B cell (primary cell): ENCODE measurements at regions not wholly inside any gene's neighbourhood (a gene's known extent, or its start where the extent isn't known, plus 50 kb on each side); places are given as distances from the start of the nearest gene placed in this dataset.

ENCODE experiments used
- ATAC-seq: fragments of 200-7000 bp; cut with Tn5 transposase; one replicate; pipeline ENCODE4 v1.10.0; 2021; ENCODE audit warnings: low read depth, mild to moderate bottlenecking, moderate number of reproducible peaks, moderate library complexity
- CTCF ChIA-PET: fragments of 350-600 bp; sonication (Branson Sonifier 250); formaldehyde crosslinking; loops from one replicate; lab custom pipeline; 2021; ENCODE audit warnings: antibody characterized with exemption, inconsistent platforms; lab: Charles Lee
- POLR2A ChIA-PET: fragments of 350-600 bp; sonication (Branson Sonifier 250); formaldehyde crosslinking; loops from one replicate; lab custom pipeline; 2021; ENCODE audit warnings: antibody characterized with exemption; lab: Charles Lee
- DNase-seq: peaks from one replicate; pipeline ENCODE4 v3.0.0; 2013
- H2AFZ ChIP-seq: 2 replicates; pipeline ENCODE4 v1.6.1; 2012; ENCODE audit warnings: mild to moderate bottlenecking, low read depth, low read length; ENCODE audit not compliant: insufficient read depth, poor library complexity, severe bottlenecking
- H3K27ac ChIP-seq, 2 donors: 1 replicate in 1 of 2; 2 replicates in 1 of 2; pipeline ENCODE4 v1.5.1; 2012 to 2013; ENCODE audit warnings: low read length in 2 of 2, mild to moderate bottlenecking in 2 of 2, moderate library complexity in 1 of 2
- H3K27me3 ChIP-seq, 4 experiments: fragments of 200-600 bp in 1 of 4; sonication (generic) in 1 of 4; replicated peaks in 1 of 4; 1 replicate in 2 of 4; 2 replicates in 2 of 4; pipeline versions ENCODE4 v1.6.1 to v1.7.0; 2013 to 2016; ENCODE audit warnings: low read length in 3 of 4, mild to moderate bottlenecking in 2 of 4, mixed read lengths in 1 of 4, moderate library complexity in 1 of 4; ENCODE audit not compliant: insufficient read depth in 4 of 4, control insufficient read depth in 3 of 4; ENCODE audit errors: control extremely low read depth in 1 of 4
- H3K36me3 ChIP-seq, 2 experiments: replicated peaks in 1 of 2; 1 replicate in 1 of 2; 2 replicates in 1 of 2; pipeline versions ENCODE4 v1.6.1 to v1.7.1; 2013; ENCODE audit warnings: low read length in 1 of 2; ENCODE audit not compliant: insufficient read depth in 2 of 2, control insufficient read depth in 1 of 2; ENCODE audit errors: control extremely low read depth in 1 of 2, extremely low read depth in 1 of 2
- H3K4me1 ChIP-seq, 2 donors: fragments of 200-600 bp in 1 of 2; sonication (generic) in 1 of 2; 1 replicate in 1 of 2; 2 replicates in 1 of 2; pipeline versions ENCODE4 v1.5.1 to v1.6.1; 2013 to 2017; ENCODE audit warnings: low read length in 2 of 2; ENCODE audit not compliant: control insufficient read depth in 2 of 2, insufficient read depth in 2 of 2
- H3K4me2 ChIP-seq: replicated peaks from 2 replicates; pipeline ENCODE3; 2012; ENCODE audit warnings: mild to moderate bottlenecking, low read depth, low read length; ENCODE audit not compliant: poor library complexity, severe bottlenecking
- H3K4me3 ChIP-seq, 5 experiments: fragments of 200-600 bp in 1 of 5; sonication (generic) in 1 of 5; 1 replicate in 3 of 5; 2 replicates in 2 of 5; pipeline versions ENCODE4 v1.5.1 to v1.7.0; 2011 to 2016; ENCODE audit warnings: low read length in 4 of 5, mild to moderate bottlenecking in 4 of 5, low read depth in 2 of 5, control low read depth in 1 of 5, moderate library complexity in 1 of 5; ENCODE audit not compliant: insufficient read depth in 1 of 5; ENCODE audit errors: control extremely low read depth in 1 of 5, extremely low read depth in 1 of 5
- H3K79me2 ChIP-seq: fragments of 200-600 bp; sonication (generic); one replicate; pipeline ENCODE4 v1.6.0; 2016; ENCODE audit warnings: low read length; ENCODE audit not compliant: control insufficient read depth, insufficient read depth
- H3K9ac ChIP-seq: fragments of 200-600 bp; sonication (generic); 2 replicates; pipeline ENCODE4 v1.6.1; 2017; ENCODE audit warnings: mild to moderate bottlenecking, low read length, moderate library complexity
- H3K9me3 ChIP-seq, 3 donors: one replicate each; pipeline versions ENCODE4 v1.6.1 to v1.7.1; 2013; ENCODE audit warnings: low read length in 2 of 3; ENCODE audit not compliant: control insufficient read depth in 2 of 3, insufficient read depth in 1 of 3; ENCODE audit errors: control extremely low read depth in 1 of 3
- H4K20me1 ChIP-seq: 2 replicates; pipeline ENCODE4 v1.6.0; 2012; ENCODE audit warnings: mild to moderate bottlenecking, low read length; ENCODE audit not compliant: insufficient read depth, control insufficient read depth, poor library complexity, severe bottlenecking
- H3K27ac Mint-ChIP-seq: one replicate; pipeline ENCODE4 v1.8.0; 2021; ENCODE audit warnings: mixed read lengths
- H3K27me3 Mint-ChIP-seq: one replicate; pipeline ENCODE4 v1.8.0; 2021; ENCODE audit warnings: mixed read lengths
- H3K4me1 Mint-ChIP-seq: one replicate; pipeline ENCODE4 v1.8.0; 2021; ENCODE audit warnings: mixed read lengths
- H3K4me3 Mint-ChIP-seq: one replicate; pipeline ENCODE4 v1.8.0; 2021; ENCODE audit warnings: mixed read lengths
- H3K9me3 Mint-ChIP-seq: one replicate; pipeline ENCODE4 v1.8.0; 2022; ENCODE audit warnings: mixed read lengths; ENCODE audit not compliant: insufficient read depth
- EZH2 ChIP-seq: IDR thresholded peaks from 2 replicates; pipeline ENCODE4 v1.6.1; 2012; ENCODE audit warnings: borderline replicate concordance, low read depth, mild to moderate bottlenecking, moderate library complexity, low read length; ENCODE audit not compliant: insufficient read depth, poor library complexity, severe bottlenecking
- WGBS: methylation state at CpG from one replicate; pipeline ENCODE4 v1.1.5; 2013; ENCODE audit warnings: missing lambda C conversion rate; ENCODE audit not compliant: insufficient coverage; 5-methylcytosine and 5-hydroxymethylcytosine counted together
- intact Hi-C: fragments of 100-400 bp; cut with micrococcal nuclease; formaldehyde crosslinking; loops from one replicate; pipeline ENCODE4 v1.10.0; 2022
- TF ChIP-seq, protein P1 (sequence below): fragments of 200-600 bp; IDR thresholded peaks from one replicate; pipeline ENCODE4 v1.8.0; 2022; ENCODE audit warnings: antibody characterized with exemption, mild to moderate bottlenecking

DNA sequence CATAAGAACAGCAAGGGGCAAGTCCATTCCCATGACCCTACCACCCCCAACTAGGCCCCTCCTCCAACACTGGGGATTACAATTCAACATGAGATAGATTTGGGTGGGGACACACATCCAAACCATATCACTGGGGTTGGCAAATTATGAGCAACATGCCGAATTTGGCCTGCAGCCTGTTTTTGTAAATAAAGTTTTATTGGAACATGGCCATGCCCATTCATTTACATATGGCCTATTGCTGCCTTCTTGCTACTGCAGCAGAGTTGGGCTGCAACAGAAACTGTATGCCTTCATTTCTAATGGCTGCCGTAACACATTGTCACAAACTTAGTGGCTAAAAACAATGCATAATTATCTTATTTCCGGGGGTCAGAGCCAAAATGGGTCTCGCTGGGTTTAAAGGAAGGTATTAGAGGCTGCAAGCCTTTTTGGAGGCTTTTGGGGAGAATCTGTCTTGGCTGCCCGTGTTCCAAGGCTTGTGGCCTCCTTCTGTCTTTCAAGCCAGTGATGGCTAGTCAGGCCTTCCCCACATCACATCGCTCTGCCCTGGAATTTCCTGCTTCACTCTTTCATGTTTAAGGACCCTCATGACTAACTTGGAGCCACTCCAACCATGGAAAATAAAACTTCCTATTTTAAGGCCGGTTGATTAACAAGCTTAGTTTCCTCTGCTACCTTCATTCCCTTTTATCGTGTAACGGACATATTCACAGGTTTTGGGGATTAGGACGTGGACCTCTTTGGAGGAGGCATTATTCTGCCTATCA is 428.5 kb upstream of the PROK2 start:
- POLR2A ChIA-PET, result no interaction called here
- no peaks in the 10 kb centered on the region for H3K9me3 Mint-ChIP-seq
- CTCF ChIA-PET, result no interaction called here
- no peaks in the 10 kb centered on the region for H3K36me3 ChIP-seq
- 74% methylated on average over 4 of the region's 10 CpGs for WGBS
- no peak for ATAC-seq
- H3K27me3 Mint-ChIP-seq, result peaks cover 17% of the 10 kb centered on the region
- no peak overlapping the region for H3K27ac ChIP-seq
- H3K27me3 ChIP-seq, result peaks cover 0 to under 1% (median 0%) of the 10 kb centered on the region in 4 experiments
- H3K4me1 ChIP-seq, result peaks cover 0 to 7% of the 10 kb centered on the region in 2 donors
- H3K9me3 ChIP-seq, result peaks cover 0 to 3% (median 0%) of the 10 kb centered on the region in 3 donors
- TF ChIP-seq, protein P1, sequence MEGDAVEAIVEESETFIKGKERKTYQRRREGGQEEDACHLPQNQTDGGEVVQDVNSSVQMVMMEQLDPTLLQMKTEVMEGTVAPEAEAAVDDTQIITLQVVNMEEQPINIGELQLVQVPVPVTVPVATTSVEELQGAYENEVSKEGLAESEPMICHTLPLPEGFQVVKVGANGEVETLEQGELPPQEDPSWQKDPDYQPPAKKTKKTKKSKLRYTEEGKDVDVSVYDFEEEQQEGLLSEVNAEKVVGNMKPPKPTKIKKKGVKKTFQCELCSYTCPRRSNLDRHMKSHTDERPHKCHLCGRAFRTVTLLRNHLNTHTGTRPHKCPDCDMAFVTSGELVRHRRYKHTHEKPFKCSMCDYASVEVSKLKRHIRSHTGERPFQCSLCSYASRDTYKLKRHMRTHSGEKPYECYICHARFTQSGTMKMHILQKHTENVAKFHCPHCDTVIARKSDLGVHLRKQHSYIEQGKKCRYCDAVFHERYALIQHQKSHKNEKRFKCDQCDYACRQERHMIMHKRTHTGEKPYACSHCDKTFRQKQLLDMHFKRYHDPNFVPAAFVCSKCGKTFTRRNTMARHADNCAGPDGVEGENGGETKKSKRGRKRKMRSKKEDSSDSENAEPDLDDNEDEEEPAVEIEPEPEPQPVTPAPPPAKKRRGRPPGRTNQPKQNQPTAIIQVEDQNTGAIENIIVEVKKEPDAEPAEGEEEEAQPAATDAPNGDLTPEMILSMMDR, result no peak
- TF ChIP-seq EZH2, result no peak
- no peak overlapping the region for H3K4me2 ChIP-seq
- intact Hi-C loops, result no loop called here
- no peak overlapping the region for H3K4me3 Mint-ChIP-seq
- H3K27ac Mint-ChIP-seq, result no peak overlapping the region
- H3K79me2 ChIP-seq, result no peaks in the 10 kb centered on the region
- no peaks in the 10 kb centered on the region for H4K20me1 ChIP-seq
- DNase-seq, result no peak
- H2AFZ ChIP-seq, result no peak overlapping the region
- H3K4me1 Mint-ChIP-seq, result peaks cover 2% of the 10 kb centered on the region
- no peak overlapping the region for H3K4me3 ChIP-seq
- H3K9ac ChIP-seq, result no peak overlapping the region

DNA sequence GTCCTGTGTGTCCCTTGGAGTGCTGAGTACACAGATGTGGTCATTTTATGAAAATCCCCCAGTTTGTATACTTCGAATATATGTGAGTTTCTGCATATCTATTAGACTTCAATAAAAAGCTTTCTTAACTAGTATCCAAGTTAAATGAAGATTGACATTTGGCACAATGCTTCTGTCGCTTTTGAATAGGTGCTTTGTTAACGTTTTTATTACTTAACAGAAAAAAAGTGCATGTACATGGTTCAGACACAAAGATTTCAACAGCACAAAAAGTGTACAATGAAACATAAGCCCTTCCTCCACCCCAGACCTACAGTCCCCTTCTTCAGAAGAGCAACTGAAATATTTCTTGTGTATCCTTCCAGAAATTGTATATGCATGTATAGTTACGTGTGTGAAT is 427.4 kb upstream of the PROK2 start:
- CTCF ChIA-PET, result no interaction called here
- no peaks in the 10 kb centered on the region for H3K9me3 Mint-ChIP-seq

More for the DNA sequence above, 427.4 kb upstream of the PROK2 start:
- TF ChIP-seq, protein P1, result no peak
- no peak for TF ChIP-seq EZH2
- Histone ChIP-seq H3K4me1 (peaks cover 0 to 7% of the 10 kb centered on the region in 2 donors), H3K79me2 (no peaks in the 10 kb centered on the region), H3K4me2 (no peak overlapping the region), H3K9ac (no peak overlapping the region), H3K4me3 (no peak overlapping the region), H2AFZ (no peak overlapping the region), H3K9me3 (no peaks in the 10 kb centered on the region), H4K20me1 (no peaks in the 10 kb centered on the region), H3K27me3 (peaks cover 0 to 3% (median 0%) of the 10 kb centered on the region in 4 experiments), H3K27ac (no peak overlapping the region), H3K36me3 (no peaks in the 10 kb centered on the region)
- no CpG with 5 or more reads among the region's 4 CpGs for WGBS
- H3K27me3 Mint-ChIP-seq, result peaks cover 19% of the 10 kb centered on the region
- H3K4me1 Mint-ChIP-seq, result peaks cover 2% of the 10 kb centered on the region
- H3K27ac Mint-ChIP-seq, result no peak overlapping the region
- H3K4me3 Mint-ChIP-seq, result no peak overlapping the region
- no peak for DNase-seq
- POLR2A ChIA-PET, result no interaction called here
- intact Hi-C loops, result no loop called here
- ATAC-seq, result no peak
